Ovary (tissue), 3 donors: ENCODE measurements at regions not wholly inside any gene's neighbourhood (a gene's known extent, or its start where the extent isn't known, plus 50 kb on each side); places are given as distances from the start of the nearest gene placed in this dataset.

Experiments used
- POLR2A ChIP-seq: fragments of 450-650 bp; IDR thresholded peaks from one replicate; pipeline ENCODE4 v1.6.1; 2017; ENCODE audit warnings: antibody characterized with exemption, mild to moderate bottlenecking, moderate library complexity
- TF ChIP-seq, protein P1 (sequence below), 3 donors: fragments of 450-650 bp in 2 of 3; fragments of 200-600 bp in 1 of 3; IDR thresholded peaks; one replicate each; pipeline versions ENCODE4 v1.5.1 to v1.8.0; 2016 to 2022; ENCODE audit warnings: antibody characterized with exemption in 3 of 3, mild to moderate bottlenecking in 1 of 3
- donor health status: DM: no; HTN: no; CAD: no.

DNA sequence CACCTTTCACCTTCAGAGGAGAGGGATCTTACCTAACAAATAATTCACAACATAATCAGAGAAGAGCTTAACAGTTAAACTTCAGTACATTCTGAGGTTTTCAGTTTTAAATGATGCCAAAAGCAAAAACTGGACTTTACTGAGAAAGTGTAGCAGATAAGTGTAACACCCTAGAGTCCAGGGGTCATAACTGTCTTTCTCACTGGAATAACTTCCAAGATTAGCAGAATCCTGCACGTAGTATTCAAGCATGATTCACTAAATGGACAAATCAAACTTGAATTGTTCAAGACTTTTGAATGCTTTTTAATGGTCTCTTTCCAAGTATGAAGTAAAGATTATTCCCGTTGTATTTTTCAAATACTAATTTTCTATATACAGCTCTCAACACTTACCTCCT, 180.1 kb upstream of the NREP start:
- TF ChIP-seq, protein P1, sequence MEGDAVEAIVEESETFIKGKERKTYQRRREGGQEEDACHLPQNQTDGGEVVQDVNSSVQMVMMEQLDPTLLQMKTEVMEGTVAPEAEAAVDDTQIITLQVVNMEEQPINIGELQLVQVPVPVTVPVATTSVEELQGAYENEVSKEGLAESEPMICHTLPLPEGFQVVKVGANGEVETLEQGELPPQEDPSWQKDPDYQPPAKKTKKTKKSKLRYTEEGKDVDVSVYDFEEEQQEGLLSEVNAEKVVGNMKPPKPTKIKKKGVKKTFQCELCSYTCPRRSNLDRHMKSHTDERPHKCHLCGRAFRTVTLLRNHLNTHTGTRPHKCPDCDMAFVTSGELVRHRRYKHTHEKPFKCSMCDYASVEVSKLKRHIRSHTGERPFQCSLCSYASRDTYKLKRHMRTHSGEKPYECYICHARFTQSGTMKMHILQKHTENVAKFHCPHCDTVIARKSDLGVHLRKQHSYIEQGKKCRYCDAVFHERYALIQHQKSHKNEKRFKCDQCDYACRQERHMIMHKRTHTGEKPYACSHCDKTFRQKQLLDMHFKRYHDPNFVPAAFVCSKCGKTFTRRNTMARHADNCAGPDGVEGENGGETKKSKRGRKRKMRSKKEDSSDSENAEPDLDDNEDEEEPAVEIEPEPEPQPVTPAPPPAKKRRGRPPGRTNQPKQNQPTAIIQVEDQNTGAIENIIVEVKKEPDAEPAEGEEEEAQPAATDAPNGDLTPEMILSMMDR (IDR thresholded peaks at IDR 0.05), result no peak
- TF ChIP-seq POLR2A, result no peak
